Endothelial cell of umbilical vein (primary cell): ENCODE measurements at regions not wholly inside any gene's neighbourhood (a gene's known extent, or its start where the extent isn't known, plus 50 kb on each side); places are given as distances from the start of the nearest gene placed in this dataset.

Source experiments
- BruUV-seq: library from RNA; stranded (reverse); fragments of 400-500 nt; replicated peaks from 2 replicates; lab custom pipeline; 2021; lab: Mats Ljungman, UMichigan
- CTCF ChIA-PET: fragments of 300-600, 350-600 bp; sonication (Branson Sonifier 250); formaldehyde crosslinking; loops from one replicate; lab custom pipeline; 2021; ENCODE audit warnings: antibody characterized with exemption, inconsistent platforms; lab: Charles Lee
- POLR2A ChIA-PET: fragments of 300-600, 350-600 bp; sonication (Branson Sonifier 250); formaldehyde crosslinking; loops from one replicate; lab custom pipeline; 2021; ENCODE audit warnings: antibody characterized with exemption, inconsistent platforms; lab: Charles Lee
- DNase-seq: peaks from one replicate; pipeline ENCODE4 v3.0.0-alpha.2; 2011; ENCODE audit warnings: low read depth, low spot score
- FAIRE-seq: peaks from 2 replicates; lab custom pipeline; 2011; peaks lifted over from hg19 to GRCh38; lab: Jason Lieb, UNC
- H2AFZ ChIP-seq: 2 replicates; pipeline ENCODE4 v1.6.0; 2012; ENCODE audit warnings: low read depth, low read length, control low read depth, inconsistent platforms
- H3K27ac ChIP-seq: 2 replicates; pipeline ENCODE4 v1.5.1; 2011; ENCODE audit warnings: low read depth, mild to moderate bottlenecking, control low read depth, low read length, moderate library complexity; ENCODE audit not compliant: insufficient read depth
- H3K27me3 ChIP-seq, 2 experiments: 2 replicates each; pipeline versions ENCODE4 v1.6.0 to v1.6.1; 2011; ENCODE audit warnings: low read length in 2 of 2, mixed read lengths in 1 of 2; ENCODE audit not compliant: control insufficient read depth in 2 of 2, insufficient read depth in 2 of 2
- H3K36me3 ChIP-seq, 2 experiments: 2 replicates in 1 of 2; 3 replicates in 1 of 2; pipeline ENCODE4 v1.5.1; 2011; ENCODE audit warnings: low read length in 2 of 2, mild to moderate bottlenecking in 1 of 2, moderate library complexity in 1 of 2; ENCODE audit not compliant: control insufficient read depth in 2 of 2, insufficient read depth in 2 of 2; ENCODE audit errors: extremely low read depth in 1 of 2
- H3K4me1 ChIP-seq: 3 replicates; pipeline ENCODE4 v1.5.1; 2011; ENCODE audit warnings: mild to moderate bottlenecking, low read length; ENCODE audit not compliant: control insufficient read depth, insufficient read depth; ENCODE audit errors: extremely low read depth
- H3K4me2 ChIP-seq: 2 replicates; pipeline ENCODE4 v1.6.1; 2011; ENCODE audit warnings: low read length, control low read depth, mixed read lengths; ENCODE audit not compliant: insufficient read depth
- H3K4me3 ChIP-seq, 3 experiments: fragments of 200-600 bp in 1 of 3; sonication (generic), shearing (Covaris generic) in 1 of 3; replicated peaks in 1 of 3; 2 replicates each; pipeline ENCODE4 v1.5.1; 2011 to 2016; ENCODE audit warnings: control low read depth in 3 of 3, low read length in 3 of 3, mild to moderate bottlenecking in 2 of 3, inconsistent platforms in 1 of 3, low read depth in 1 of 3, moderate library complexity in 1 of 3; ENCODE audit not compliant: insufficient read depth in 1 of 3
- H3K79me2 ChIP-seq: 2 replicates; pipeline ENCODE4 v1.6.0; 2012; ENCODE audit warnings: low read length, inconsistent platforms; ENCODE audit not compliant: control insufficient read depth, insufficient read depth
- H3K9ac ChIP-seq: replicated peaks from 2 replicates; pipeline ENCODE3; 2011; ENCODE audit warnings: low read length, control low read depth; ENCODE audit not compliant: insufficient read depth; ENCODE audit errors: extremely low read depth
- H3K9me1 ChIP-seq: replicated peaks from 3 replicates; pipeline ENCODE4 v1.6.0; 2011; ENCODE audit warnings: mild to moderate bottlenecking, low read length; ENCODE audit not compliant: control insufficient read depth, insufficient read depth; ENCODE audit errors: extremely low read depth
- H3K9me3 ChIP-seq: replicated peaks from 2 replicates; pipeline ENCODE4 v1.5.1; 2012; ENCODE audit warnings: low read length, inconsistent platforms; ENCODE audit not compliant: control insufficient read depth, insufficient read depth
- H4K20me1 ChIP-seq: replicated peaks from 2 replicates; pipeline ENCODE3; 2011; ENCODE audit warnings: mild to moderate bottlenecking, low read length; ENCODE audit not compliant: control insufficient read depth, insufficient read depth; ENCODE audit errors: extremely low read depth
- EZH2 ChIP-seq: IDR thresholded peaks from 2 replicates; pipeline ENCODE4 v1.6.1; 2012; ENCODE audit warnings: borderline replicate concordance, low read depth, mild to moderate bottlenecking, moderate library complexity, low read length, inconsistent platforms; ENCODE audit not compliant: severe bottlenecking
- FOS ChIP-seq: IDR thresholded peaks from 2 replicates; pipeline ENCODE4 v1.6.1; 2011; ENCODE audit warnings: mild to moderate bottlenecking, low read length, moderate library complexity, borderline replicate concordance; ENCODE audit not compliant: insufficient read depth
- GATA2 ChIP-seq: IDR thresholded peaks from 2 replicates; pipeline ENCODE4 v1.7.0; 2011; ENCODE audit warnings: low read depth, mild to moderate bottlenecking, moderate library complexity, mixed read lengths, low read length; ENCODE audit not compliant: insufficient read length, insufficient read depth
- JUN ChIP-seq: IDR thresholded peaks from 2 replicates; pipeline ENCODE4 v1.6.1; 2011; ENCODE audit warnings: borderline replicate concordance, low read depth; ENCODE audit not compliant: insufficient read length, insufficient read depth
- MYC ChIP-seq: IDR thresholded peaks from one replicate; pipeline ENCODE4 v1.6.1; 2011; ENCODE audit warnings: mild to moderate bottlenecking, low read depth, low read length
- POLR2A ChIP-seq: IDR thresholded peaks from 2 replicates; pipeline ENCODE4 v1.6.1; 2012; ENCODE audit warnings: low read depth, mild to moderate bottlenecking, control low read depth, low read length
- POLR2AphosphoS5 ChIP-seq: IDR thresholded peaks from 2 replicates; pipeline ENCODE4 v1.6.1; 2012; ENCODE audit warnings: low read depth, mild to moderate bottlenecking, control low read depth, low read length, moderate library complexity; ENCODE audit not compliant: insufficient read depth
- dilution Hi-C: fragments of 300-500 bp; cut with MboI; formaldehyde crosslinking; loops from one replicate; pipeline ENCODE4 v1.15.0; 2019; ENCODE audit warnings: low sequenced_read_pairs; ENCODE audit not compliant: extremely low pct_ligation_motif_present
- intact Hi-C: fragments of 100-400 bp; cut with micrococcal nuclease; formaldehyde crosslinking; loops from one replicate; pipeline ENCODE4 v1.10.0; 2022
- TF ChIP-seq, protein P1 (sequence below), 2 donors: IDR thresholded peaks; 1 replicate in 1 of 2; 2 replicates in 1 of 2; pipeline ENCODE4 v1.5.1; 2011; ENCODE audit warnings: low read length in 2 of 2, mild to moderate bottlenecking in 2 of 2, moderate library complexity in 2 of 2, control low read depth in 1 of 2, inconsistent platforms in 1 of 2, low read depth in 1 of 2; ENCODE audit not compliant: insufficient read depth in 1 of 2; ENCODE audit errors: extremely low read depth in 1 of 2
- TF ChIP-seq, protein P2 (sequence below): IDR thresholded peaks from 2 replicates; pipeline ENCODE4 v1.6.1; 2011; ENCODE audit not compliant: insufficient read depth, insufficient read length

DNA sequence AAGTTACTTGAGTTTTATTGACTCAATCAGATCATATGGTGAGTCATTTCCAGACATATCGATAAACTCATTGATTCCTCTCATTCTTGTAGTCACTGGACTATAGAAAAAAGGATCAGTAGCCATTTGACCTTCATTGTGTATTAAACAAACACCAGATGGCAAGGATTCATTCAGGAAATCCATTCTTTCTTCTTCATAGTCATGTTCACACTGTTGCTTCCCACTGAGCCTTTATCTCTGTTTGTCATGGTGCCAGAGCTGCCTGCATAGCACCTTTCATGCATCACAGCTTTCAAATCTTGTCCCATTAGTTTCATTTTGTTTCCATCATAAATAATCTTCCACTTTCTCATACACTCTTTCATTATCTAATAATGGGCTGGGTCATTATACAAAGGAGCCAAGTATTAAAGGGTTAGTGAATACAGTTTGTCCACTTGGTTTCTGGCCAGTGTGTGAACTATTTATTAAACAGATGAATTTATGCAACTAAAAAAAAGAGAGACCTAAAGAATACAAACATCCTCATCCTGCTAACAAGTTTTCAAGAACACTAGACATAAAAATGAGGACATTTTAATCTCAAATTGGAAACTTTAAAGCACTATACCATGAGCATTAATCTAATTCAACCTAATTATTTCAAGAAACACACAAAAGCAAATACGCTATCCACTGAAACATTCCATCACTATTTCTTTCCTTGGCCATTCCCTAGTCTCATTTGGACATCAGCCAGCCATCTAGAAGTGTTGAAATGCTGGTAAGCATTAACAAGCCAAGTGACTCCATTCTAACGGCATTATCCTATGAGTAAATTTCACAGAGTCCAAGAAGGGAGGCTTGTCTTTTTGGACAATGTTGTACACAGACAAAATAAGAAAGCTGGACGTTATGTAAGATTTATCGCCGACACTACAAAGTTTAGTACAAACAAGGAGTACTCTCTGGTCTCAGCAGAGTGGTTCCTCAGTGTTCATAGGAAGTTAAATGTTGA lies 476.5 kb downstream of the FOXG1 start:
- Histone ChIP-seq H3K27ac (peak overlapping the region; percentile 38), H3K9ac (no peak overlapping the region), H3K9me3 (no peaks in the 10 kb centered on the region), H3K36me3 (no peaks in the 10 kb centered on the region), H4K20me1 (no peaks in the 10 kb centered on the region), H3K9me1 (no peaks in the 10 kb centered on the region), H3K27me3 (no peaks in the 10 kb centered on the region), H3K4me2 (peak overlapping the region; percentile 59), H3K4me1 (peaks cover 54% of the 10 kb centered on the region), H2AFZ (peak overlapping the region; percentile 31), H3K4me3 (no peak overlapping the region), H3K79me2 (no peaks in the 10 kb centered on the region)
- FAIRE-seq (peak; percentile 58), DNase-seq (peak; percentile 47)
- dilution Hi-C loops (no loop called here), intact Hi-C loops (no loop called here)
- ChIA-PET POLR2A (no interaction called here), CTCF (interaction anchor here (0.5 to 1.1 kb wide), 2 partner anchors 28 to 49 kb away, joined by 3 read pairs; no protein-coding TSS in a partner anchor)
- TF ChIP-seq FOS (peak; percentile 63), GATA2 (peak; percentile 61), JUN (no peak)
- no TSS peak for BruUV-seq

DNA sequence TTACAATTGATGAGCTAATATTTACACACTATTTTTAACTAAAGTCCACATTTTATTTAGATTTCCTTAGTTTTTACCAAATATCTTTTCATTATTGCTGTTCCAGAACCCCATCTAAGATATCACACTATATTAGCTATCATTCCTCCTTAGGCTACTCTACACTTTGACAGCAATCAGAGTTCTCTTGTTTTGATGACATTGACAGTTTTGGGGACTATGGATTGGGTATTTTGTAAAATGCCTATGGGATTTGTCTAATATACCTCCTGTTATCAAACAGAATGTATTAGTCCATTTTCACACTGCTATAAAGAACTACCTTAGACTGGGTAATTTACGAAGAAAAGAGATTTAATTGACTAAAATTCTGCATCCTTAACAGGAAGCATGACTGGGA lies 489.1 kb downstream of the FOXG1 start:
- Histone ChIP-seq H3K9me1 (no peaks in the 10 kb centered on the region), H3K36me3 (no peaks in the 10 kb centered on the region), H3K27ac (no peak overlapping the region), H3K27me3 (no peaks in the 10 kb centered on the region), H3K4me3 (no peak overlapping the region), H4K20me1 (no peaks in the 10 kb centered on the region), H2AFZ (no peak overlapping the region), H3K9me3 (no peaks in the 10 kb centered on the region), H3K9ac (no peak overlapping the region), H3K4me2 (no peak overlapping the region), H3K4me1 (no peaks in the 10 kb centered on the region), H3K79me2 (no peaks in the 10 kb centered on the region)
- no TSS peak for BruUV-seq
- no peak for DNase-seq
- no peak for FAIRE-seq
- POLR2A ChIA-PET = no interaction called here
- intact Hi-C loops = no loop called here
- TF ChIP-seq MYC (no peak), POLR2A (no peak), EZH2 (no peak), POLR2AphosphoS5 (no peak), GATA2 (no peak), FOS (no peak), JUN (no peak)
- TF ChIP-seq, protein P1, sequence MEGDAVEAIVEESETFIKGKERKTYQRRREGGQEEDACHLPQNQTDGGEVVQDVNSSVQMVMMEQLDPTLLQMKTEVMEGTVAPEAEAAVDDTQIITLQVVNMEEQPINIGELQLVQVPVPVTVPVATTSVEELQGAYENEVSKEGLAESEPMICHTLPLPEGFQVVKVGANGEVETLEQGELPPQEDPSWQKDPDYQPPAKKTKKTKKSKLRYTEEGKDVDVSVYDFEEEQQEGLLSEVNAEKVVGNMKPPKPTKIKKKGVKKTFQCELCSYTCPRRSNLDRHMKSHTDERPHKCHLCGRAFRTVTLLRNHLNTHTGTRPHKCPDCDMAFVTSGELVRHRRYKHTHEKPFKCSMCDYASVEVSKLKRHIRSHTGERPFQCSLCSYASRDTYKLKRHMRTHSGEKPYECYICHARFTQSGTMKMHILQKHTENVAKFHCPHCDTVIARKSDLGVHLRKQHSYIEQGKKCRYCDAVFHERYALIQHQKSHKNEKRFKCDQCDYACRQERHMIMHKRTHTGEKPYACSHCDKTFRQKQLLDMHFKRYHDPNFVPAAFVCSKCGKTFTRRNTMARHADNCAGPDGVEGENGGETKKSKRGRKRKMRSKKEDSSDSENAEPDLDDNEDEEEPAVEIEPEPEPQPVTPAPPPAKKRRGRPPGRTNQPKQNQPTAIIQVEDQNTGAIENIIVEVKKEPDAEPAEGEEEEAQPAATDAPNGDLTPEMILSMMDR (IDR thresholded peaks at IDR 0.05; ENCODE audit: extremely low read depth in 1 of 2, insufficient read depth in 1 of 2, low read depth in 1 of 2, low read length in 2 of 2) = no peak
- TF ChIP-seq, protein P2, sequence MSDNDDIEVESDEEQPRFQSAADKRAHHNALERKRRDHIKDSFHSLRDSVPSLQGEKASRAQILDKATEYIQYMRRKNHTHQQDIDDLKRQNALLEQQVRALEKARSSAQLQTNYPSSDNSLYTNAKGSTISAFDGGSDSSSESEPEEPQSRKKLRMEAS = no peak
- dilution Hi-C loops = no loop called here
- CTCF ChIA-PET = no interaction called here
